KG1 (cell line): ENCODE measurements at regions not wholly inside any gene's neighbourhood (a gene's known extent, or its start where the extent isn't known, plus 50 kb on each side); places are given as distances from the start of the nearest gene placed in this dataset.
"Not testable (repeated sequence)": the region's sequence is repeated elsewhere in the genome, so short reads cannot be mapped to it uniquely, and the experiment has no call there.

ENCODE experiments used
- DNase-seq: peaks from one replicate; lab custom pipeline; 2025; lab: John Stamatoyannopoulos, UW

- DNase-seq, result no peak
These were observed 50.0 kb upstream of the ABLIM1 start for GRCh38 chr10:114708084-114708483.

- no peak for DNase-seq
These were observed 50.8 kb upstream of the ABLIM1 start for GRCh38 chr10:114708717-114709335.

- no peak for DNase-seq
These were observed 51.9 kb upstream of the ABLIM1 start for GRCh38 chr10:114709984-114710383.

- DNase-seq, result no peak
These were observed 53.2 kb upstream of the ABLIM1 start for GRCh38 chr10:114711176-114711868.

GRCh38 chr10:114711869-114712250, 53.8 kb upstream of the ABLIM1 start:
- DNase-seq, result no peak

GRCh38 chr10:114713525-114714090, 55.5 kb upstream of the ABLIM1 start:
- DNase-seq, result no peak

- no peak for DNase-seq
These were observed 56.2 kb upstream of the ABLIM1 start for GRCh38 chr10:114714281-114714741.

- no peak for DNase-seq
These were observed 57.1 kb upstream of the ABLIM1 start for GRCh38 chr10:114715171-114715670.

GRCh38 chr10:114716811-114717404, 58.8 kb upstream of the ABLIM1 start:
- DNase-seq, result no peak

- DNase-seq, result not testable (repeated sequence)
These were observed 59.8 kb upstream of the ABLIM1 start for GRCh38 chr10:114717881-114718280.

GRCh38 chr10:114718374-114718773, 60.3 kb upstream of the ABLIM1 start:
- no peak for DNase-seq

GRCh38 chr10:114719311-114719710, 61.2 kb upstream of the ABLIM1 start:
- no peak for DNase-seq

- not testable (repeated sequence) for DNase-seq
These were observed 61.9 kb upstream of the ABLIM1 start for GRCh38 chr10:114720023-114720422.

- no peak for DNase-seq
These were observed 62.7 kb upstream of the ABLIM1 start for GRCh38 chr10:114720685-114721278.

- DNase-seq, result not testable (repeated sequence)
These were observed 64.1 kb upstream of the ABLIM1 start for GRCh38 chr10:114722136-114722535.

GRCh38 chr10:114723361-114723760, 65.3 kb upstream of the ABLIM1 start:
- DNase-seq, result no peak

GRCh38 chr10:114723991-114724715, 66.1 kb upstream of the ABLIM1 start:
- DNase-seq, result no peak

- no peak for DNase-seq
These were observed 66.6 kb upstream of the ABLIM1 start for GRCh38 chr10:114724716-114725106.

GRCh38 chr10:114726820-114727271, 68.8 kb upstream of the ABLIM1 start:
- DNase-seq, result no peak

GRCh38 chr10:114728325-114728724, 70.2 kb upstream of the ABLIM1 start:
- DNase-seq, result no peak

GRCh38 chr10:114729103-114729659, 71.1 kb upstream of the ABLIM1 start:
- no peak for DNase-seq
